Fibroblast of villous mesenchyme (primary cell): ENCODE measurements at regions not wholly inside any gene's neighbourhood (a gene's known extent, or its start where the extent isn't known, plus 50 kb on each side); places are given as distances from the start of the nearest gene placed in this dataset.

Experiments used
- DNase-seq: peaks from one replicate; pipeline ENCODE4 v3.0.0-alpha.2; 2010; ENCODE audit warnings: low read depth
- H3K4me3 ChIP-seq: 2 replicates; pipeline ENCODE4 v1.5.1; 2011; ENCODE audit warnings: low read depth, mild to moderate bottlenecking, low read length
- TF ChIP-seq, protein P1 (sequence below): IDR thresholded peaks from 2 replicates; pipeline ENCODE4 v1.5.1; 2012; ENCODE audit warnings: low read depth, mild to moderate bottlenecking, low read length; ENCODE audit not compliant: insufficient read depth

DNA sequence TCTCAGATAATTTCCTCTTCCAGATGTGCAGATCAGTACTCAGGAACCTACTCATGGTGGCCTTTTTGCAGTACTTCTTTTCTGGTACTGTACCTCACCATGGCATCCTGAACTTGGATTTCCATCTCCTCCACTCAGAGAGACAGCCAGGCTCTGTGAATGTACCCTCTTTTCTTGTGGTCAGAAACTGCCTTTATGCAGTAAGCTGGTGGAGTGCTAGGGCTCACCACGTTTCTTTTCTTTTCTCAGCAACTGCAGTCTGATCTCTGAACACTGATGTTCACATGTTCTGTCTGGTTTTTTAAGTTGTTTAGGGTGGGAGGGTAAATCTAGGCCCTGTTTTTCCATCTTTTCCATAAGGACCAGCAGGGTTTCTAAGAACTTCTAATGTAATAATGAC is 99.8 kb upstream of the NRXN3 start:
- no peak for DNase-seq
- TF ChIP-seq, protein P1, sequence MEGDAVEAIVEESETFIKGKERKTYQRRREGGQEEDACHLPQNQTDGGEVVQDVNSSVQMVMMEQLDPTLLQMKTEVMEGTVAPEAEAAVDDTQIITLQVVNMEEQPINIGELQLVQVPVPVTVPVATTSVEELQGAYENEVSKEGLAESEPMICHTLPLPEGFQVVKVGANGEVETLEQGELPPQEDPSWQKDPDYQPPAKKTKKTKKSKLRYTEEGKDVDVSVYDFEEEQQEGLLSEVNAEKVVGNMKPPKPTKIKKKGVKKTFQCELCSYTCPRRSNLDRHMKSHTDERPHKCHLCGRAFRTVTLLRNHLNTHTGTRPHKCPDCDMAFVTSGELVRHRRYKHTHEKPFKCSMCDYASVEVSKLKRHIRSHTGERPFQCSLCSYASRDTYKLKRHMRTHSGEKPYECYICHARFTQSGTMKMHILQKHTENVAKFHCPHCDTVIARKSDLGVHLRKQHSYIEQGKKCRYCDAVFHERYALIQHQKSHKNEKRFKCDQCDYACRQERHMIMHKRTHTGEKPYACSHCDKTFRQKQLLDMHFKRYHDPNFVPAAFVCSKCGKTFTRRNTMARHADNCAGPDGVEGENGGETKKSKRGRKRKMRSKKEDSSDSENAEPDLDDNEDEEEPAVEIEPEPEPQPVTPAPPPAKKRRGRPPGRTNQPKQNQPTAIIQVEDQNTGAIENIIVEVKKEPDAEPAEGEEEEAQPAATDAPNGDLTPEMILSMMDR = no peak
- no peak overlapping the region for H3K4me3 ChIP-seq

DNA sequence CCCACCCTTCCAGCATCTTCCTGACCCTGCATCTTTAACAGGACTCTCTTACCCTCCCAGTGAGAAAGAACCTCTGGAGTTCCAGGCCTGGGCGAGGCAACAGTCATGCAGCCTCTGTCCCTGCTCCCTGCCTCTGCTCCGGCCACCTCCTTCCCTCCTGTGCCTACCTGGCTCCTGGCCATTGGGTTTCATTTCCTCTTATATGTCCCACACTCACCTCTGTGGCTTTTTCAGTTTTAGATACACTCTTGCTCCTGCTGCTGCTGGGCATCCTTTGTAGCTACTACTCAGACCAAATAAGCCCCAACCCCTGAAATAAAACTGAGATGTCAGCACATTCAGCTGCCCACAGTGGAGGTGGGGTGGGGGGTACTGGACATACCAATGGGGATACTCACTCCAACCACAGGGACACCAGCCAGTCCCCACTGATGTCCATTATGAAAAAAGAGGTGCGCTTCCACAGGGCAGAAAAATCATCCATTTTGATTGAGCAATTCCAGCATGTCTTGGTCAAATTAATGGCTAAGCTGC is 99.1 kb upstream of the NRXN3 start:
- no peak overlapping the region for H3K4me3 ChIP-seq
- TF ChIP-seq, protein P1 = no peak
- DNase-seq = no peak

DNA sequence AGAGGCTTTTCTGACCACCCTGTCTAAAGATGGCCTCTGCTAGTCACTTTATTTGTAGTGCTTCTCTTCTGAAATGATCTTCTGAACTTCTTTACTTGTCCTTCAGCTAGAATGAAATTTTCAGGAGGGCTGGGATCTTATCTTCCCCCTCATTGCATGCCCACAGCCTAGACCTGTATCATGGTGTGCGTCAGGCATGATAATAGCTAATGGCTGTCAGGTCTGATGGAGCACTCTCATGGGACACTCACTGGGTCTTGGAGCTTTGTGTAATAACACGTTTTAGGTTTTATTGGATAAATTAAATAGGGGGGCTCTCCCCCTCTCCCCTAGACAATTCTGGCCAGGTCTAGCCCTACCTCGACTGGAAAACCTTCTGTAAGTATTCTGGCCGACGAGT is 97.1 kb upstream of the NRXN3 start:
- TF ChIP-seq, protein P1 = no peak
- no peak for DNase-seq
- H3K4me3 ChIP-seq = no peak overlapping the region

DNA sequence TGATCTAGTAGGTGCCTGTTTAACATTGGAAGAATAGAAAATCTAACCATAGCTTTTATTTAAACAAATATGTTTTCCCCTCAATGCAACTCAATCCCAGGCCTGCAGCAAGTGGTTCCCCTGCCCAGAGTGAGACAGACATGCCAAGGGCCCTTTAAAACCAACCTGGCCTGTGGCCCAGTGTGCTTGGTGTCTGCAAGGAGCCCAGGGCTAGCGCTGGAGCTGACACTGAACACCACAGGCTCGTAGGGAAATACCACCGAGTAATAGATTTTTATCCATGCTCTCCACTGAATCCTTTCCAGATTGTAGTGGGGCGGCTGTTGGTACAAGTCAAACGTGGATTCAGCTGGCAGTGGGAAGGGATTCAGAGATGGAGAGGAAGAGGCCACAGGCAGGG is 95.6 kb upstream of the NRXN3 start:
- TF ChIP-seq, protein P1 = no peak
- DNase-seq = no peak
- no peak overlapping the region for H3K4me3 ChIP-seq

DNA sequence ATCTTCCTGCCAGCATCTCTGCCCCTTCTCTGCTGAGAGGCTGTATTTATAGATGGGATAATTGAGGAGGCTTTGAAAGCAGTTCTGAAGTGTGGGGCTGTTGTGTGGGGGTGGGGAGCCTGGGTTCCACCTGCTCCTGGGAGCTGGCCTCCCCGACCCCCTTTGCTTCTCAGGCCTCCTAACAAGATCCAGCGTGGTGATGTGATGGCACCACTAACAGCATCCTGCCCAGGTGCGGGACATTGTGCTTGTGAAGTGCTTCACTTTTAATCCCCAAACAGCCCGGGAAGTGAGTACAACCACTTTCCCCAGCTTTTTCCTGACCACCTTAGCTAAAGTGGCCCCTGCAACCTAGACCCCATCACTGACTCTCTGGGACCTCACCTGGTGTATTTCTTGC is 95.1 kb upstream of the NRXN3 start:
- TF ChIP-seq, protein P1 = no peak
- no peak for DNase-seq
- H3K4me3 ChIP-seq = no peak overlapping the region

DNA sequence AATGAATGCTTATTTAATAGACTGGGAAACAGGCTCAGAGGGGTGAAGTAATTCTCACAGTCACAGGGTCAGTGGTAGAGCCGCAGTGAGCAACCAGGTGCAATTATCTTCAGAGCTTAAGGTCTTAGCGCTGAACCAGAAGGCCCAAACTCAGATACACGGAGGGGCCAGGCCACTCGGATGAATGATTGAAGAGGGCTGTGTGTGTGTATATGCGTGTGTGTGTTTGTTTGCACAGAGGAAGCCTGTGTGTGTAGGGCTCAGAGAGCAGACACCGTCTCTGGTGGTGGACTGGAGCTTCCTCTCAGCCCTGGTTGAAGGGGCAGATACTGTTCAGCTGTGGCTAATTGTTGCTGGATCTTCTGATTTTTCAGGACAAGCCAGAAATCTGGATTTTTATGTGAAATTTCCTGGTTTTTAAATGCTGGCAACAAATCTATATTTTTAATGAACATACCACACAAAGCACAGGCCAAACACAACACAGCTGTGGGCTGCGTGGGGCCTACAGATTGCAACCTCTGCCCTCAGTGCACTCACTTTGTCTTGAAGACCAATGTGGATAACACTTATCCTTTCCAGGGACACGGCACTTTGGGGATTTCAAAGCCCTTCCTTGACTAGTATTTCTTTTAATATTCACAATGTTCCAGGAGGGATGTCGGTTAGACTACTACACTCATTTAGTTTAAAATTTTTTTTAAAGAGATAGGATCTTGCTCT is 94.5 kb upstream of the NRXN3 start:
- DNase-seq = no peak
- TF ChIP-seq, protein P1 = no peak
- H3K4me3 ChIP-seq = no peak overlapping the region

DNA sequence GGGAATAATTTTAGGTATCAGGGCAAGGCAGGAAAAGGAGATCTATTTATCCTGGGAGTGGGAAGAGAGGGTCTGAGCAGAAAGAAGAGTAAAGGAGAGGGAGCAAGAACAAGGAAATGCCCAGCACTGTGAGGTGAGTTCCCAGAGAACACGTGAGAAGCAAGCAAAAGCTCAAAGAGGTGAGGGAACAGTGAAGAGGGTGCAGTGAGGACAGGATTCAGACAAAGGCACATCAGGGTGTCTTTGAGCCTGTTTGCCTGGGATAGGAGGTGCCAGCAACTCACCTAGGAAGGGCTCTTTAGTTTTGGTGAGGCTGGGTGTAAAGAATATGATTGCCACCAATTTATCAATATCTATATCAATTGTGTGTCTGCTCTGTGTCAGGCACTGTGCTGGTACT is 88.9 kb upstream of the NRXN3 start:
- DNase-seq = no peak
- no peak overlapping the region for H3K4me3 ChIP-seq
- TF ChIP-seq, protein P1 = no peak
